PC-9 (cell line): ENCODE measurements at regions not wholly inside any gene's neighbourhood (a gene's known extent, or its start where the extent isn't known, plus 50 kb on each side); places are given as distances from the start of the nearest gene placed in this dataset.

Source experiments
- CTCF ChIP-seq: fragments of 200-600 bp; sonication (generic); conservative IDR thresholded peaks from 2 replicates; pipeline ENCODE4 v1.6.1; 2017; ENCODE audit warnings: mixed run types, antibody characterized with exemption, mild to moderate bottlenecking, moderate library complexity
- EZH2 ChIP-seq: fragments of 200-600 bp; sonication (generic); IDR thresholded peaks from 2 replicates; pipeline ENCODE4 v1.8.0; 2017; ENCODE audit warnings: antibody characterized with exemption, low read depth

DNA sequence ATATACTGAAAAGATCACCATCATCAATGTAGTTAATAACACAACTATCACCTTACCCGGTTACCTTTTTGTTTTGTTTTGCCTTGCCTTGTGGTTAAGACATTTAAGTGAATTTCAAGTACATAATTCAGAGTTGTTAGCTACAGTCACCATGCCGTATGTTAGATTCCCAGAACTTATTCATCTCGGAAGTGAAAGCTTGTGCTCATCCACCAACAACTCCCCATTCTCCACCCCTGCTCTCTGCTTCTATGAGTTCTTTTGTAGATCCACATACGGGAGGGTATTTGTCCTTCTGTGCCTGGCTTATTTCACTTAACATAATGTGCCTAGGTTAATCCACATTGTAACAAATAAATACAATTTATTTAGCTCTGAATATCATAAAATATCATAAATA is 182.8 kb upstream of the ADARB2 start:
- TF ChIP-seq CTCF = no peak
- TF ChIP-seq EZH2 = no peak
